Activated CD4-positive, CD25-positive, alpha-beta regulatory T cell treated with anti-CD3 and anti-CD28 coated beads, Interleukin-2, amount 50 U/mL, for 72 hours (primary cell): ENCODE measurements at regions not wholly inside any gene's neighbourhood (a gene's known extent, or its start where the extent isn't known, plus 50 kb on each side); places are given as distances from the start of the nearest gene placed in this dataset.
"Not testable (repeated sequence)": the region's sequence is repeated elsewhere in the genome, so short reads cannot be mapped to it uniquely, and the experiment has no call there.

Source experiments
- DNase-seq: peaks from one replicate; pipeline ENCODE4 v3.0.0; 2021

GRCh38 chrX:74251006-74251930, 52.7 kb upstream of the ZCCHC13 start:
- DNase-seq = no peak

- DNase-seq = no peak
These were observed 53.4 kb upstream of the ZCCHC13 start for GRCh38 chrX:74250574-74250973.

GRCh38 chrX:74249963-74250362, 54.0 kb upstream of the ZCCHC13 start:
- DNase-seq = no peak

GRCh38 chrX:74248889-74249288, 55.1 kb upstream of the ZCCHC13 start:
- no peak for DNase-seq

- no peak for DNase-seq
These were observed 57.5 kb upstream of the ZCCHC13 start for GRCh38 chrX:74246524-74246923.

GRCh38 chrX:74242484-74243138, 61.4 kb upstream of the ZCCHC13 start:
- no peak for DNase-seq

- no peak for DNase-seq
These were observed 61.9 kb upstream of the ZCCHC13 start for GRCh38 chrX:74242050-74242449.

GRCh38 chrX:74238771-74239170, 65.2 kb upstream of the ZCCHC13 start:
- no peak for DNase-seq

GRCh38 chrX:74234818-74235217, 69.2 kb upstream of the ZCCHC13 start:
- DNase-seq = no peak

GRCh38 chrX:74232859-74233258, 71.1 kb upstream of the ZCCHC13 start:
- DNase-seq = no peak

GRCh38 chrX:74231625-74232024, 72.4 kb upstream of the ZCCHC13 start:
- no peak for DNase-seq

- DNase-seq = no peak
These were observed 73.9 kb upstream of the ZCCHC13 start for GRCh38 chrX:74230094-74230493.

- DNase-seq = no peak
These were observed 78.9 kb upstream of the ZCCHC13 start for GRCh38 chrX:74225111-74225510.

- DNase-seq = no peak
These were observed 83.7 kb upstream of the ZCCHC13 start for GRCh38 chrX:74220277-74220676.

GRCh38 chrX:74218895-74219294, 85.1 kb upstream of the ZCCHC13 start:
- no peak for DNase-seq

GRCh38 chrX:74216421-74216820, 87.6 kb upstream of the ZCCHC13 start:
- DNase-seq = no peak

- DNase-seq = no peak
These were observed 92.1 kb upstream of the ZCCHC13 start for GRCh38 chrX:74211911-74212310.

GRCh38 chrX:74207539-74207938, 96.4 kb upstream of the ZCCHC13 start:
- DNase-seq = no peak

GRCh38 chrX:74195605-74196004, 108.4 kb upstream of the ZCCHC13 start:
- DNase-seq = no peak

GRCh38 chrX:74195120-74195519, 108.9 kb upstream of the ZCCHC13 start:
- DNase-seq = no peak

GRCh38 chrX:74187211-74187610, 116.8 kb upstream of the ZCCHC13 start:
- DNase-seq = no peak

GRCh38 chrX:74183047-74183446, 120.9 kb upstream of the ZCCHC13 start:
- DNase-seq = not testable (repeated sequence)

GRCh38 chrX:74181976-74182375, 122.0 kb upstream of the ZCCHC13 start:
- not testable (repeated sequence) for DNase-seq

GRCh38 chrX:74180716-74181115, 123.3 kb upstream of the ZCCHC13 start:
- DNase-seq = no peak
